22Rv1 (cell line): ENCODE measurements at regions not wholly inside any gene's neighbourhood (a gene's known extent, or its start where the extent isn't known, plus 50 kb on each side); places are given as distances from the start of the nearest gene placed in this dataset.

Source experiments
- ZFX ChIP-seq: fragments of 450-650 bp; IDR thresholded peaks from 2 replicates; pipeline ENCODE4 v1.6.1; 2017; ENCODE audit warnings: antibody characterized with exemption, borderline replicate concordance
- TF ChIP-seq, protein P1 (sequence below): fragments of 450-650 bp; IDR thresholded peaks from 2 replicates; pipeline ENCODE4 v1.5.1; 2017; ENCODE audit warnings: mild to moderate bottlenecking

DNA sequence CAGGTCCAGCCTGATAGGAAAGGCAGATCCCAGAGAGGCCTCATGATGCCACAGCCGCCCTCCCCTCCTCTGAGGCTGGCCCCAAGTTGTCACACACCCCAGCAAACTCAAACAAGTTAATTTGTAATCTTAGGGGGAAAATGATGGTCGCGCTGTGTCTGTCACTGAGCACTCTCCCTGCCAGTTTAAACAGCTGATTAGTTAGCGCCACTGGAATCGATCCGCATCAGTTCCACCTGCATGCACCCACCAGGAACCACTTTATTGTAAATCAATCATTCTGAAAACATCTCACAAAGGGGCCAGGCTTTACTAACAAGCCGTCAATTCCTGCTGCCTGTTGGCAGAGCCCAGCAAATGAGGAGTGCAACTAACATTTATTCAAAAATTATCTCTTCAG, 870.9 kb downstream of the KCNMA1 start:
- TF ChIP-seq, protein P1, sequence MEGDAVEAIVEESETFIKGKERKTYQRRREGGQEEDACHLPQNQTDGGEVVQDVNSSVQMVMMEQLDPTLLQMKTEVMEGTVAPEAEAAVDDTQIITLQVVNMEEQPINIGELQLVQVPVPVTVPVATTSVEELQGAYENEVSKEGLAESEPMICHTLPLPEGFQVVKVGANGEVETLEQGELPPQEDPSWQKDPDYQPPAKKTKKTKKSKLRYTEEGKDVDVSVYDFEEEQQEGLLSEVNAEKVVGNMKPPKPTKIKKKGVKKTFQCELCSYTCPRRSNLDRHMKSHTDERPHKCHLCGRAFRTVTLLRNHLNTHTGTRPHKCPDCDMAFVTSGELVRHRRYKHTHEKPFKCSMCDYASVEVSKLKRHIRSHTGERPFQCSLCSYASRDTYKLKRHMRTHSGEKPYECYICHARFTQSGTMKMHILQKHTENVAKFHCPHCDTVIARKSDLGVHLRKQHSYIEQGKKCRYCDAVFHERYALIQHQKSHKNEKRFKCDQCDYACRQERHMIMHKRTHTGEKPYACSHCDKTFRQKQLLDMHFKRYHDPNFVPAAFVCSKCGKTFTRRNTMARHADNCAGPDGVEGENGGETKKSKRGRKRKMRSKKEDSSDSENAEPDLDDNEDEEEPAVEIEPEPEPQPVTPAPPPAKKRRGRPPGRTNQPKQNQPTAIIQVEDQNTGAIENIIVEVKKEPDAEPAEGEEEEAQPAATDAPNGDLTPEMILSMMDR: no peak
- no peak for TF ChIP-seq ZFX
